IMR-90 (cell line): ENCODE measurements at regions not wholly inside any gene's neighbourhood (a gene's known extent, or its start where the extent isn't known, plus 50 kb on each side); places are given as distances from the start of the nearest gene placed in this dataset.

ENCODE experiments used
- BHLHE40 ChIP-seq: fragments of 150-350 bp; IDR thresholded peaks from 2 replicates; pipeline ENCODE4 v1.6.1; 2016; ENCODE audit warnings: mild to moderate bottlenecking, low read depth, low read length
- CHD1 ChIP-seq: IDR thresholded peaks from 2 replicates; pipeline ENCODE4 v1.6.1; 2012; ENCODE audit warnings: low read depth, low read length, improper control_type of control experiment
- POLR2A ChIP-seq: IDR thresholded peaks from 2 replicates; pipeline ENCODE4 v1.6.1; 2012; ENCODE audit warnings: mild to moderate bottlenecking, low read depth, low read length
- RAD21 ChIP-seq: IDR thresholded peaks from 2 replicates; pipeline ENCODE4 v1.6.1; 2012; ENCODE audit warnings: low read length, improper control_type of control experiment
- RFX5 ChIP-seq: IDR thresholded peaks from 2 replicates; pipeline ENCODE4 v1.8.0; 2012; ENCODE audit warnings: low read depth, mild to moderate bottlenecking, low read length, moderate library complexity
- TF ChIP-seq, protein P1 (sequence below): conservative IDR thresholded peaks from 2 replicates; pipeline ENCODE4 v1.5.1; 2012; ENCODE audit warnings: mild to moderate bottlenecking, low read depth, low read length, improper control_type of control experiment

DNA sequence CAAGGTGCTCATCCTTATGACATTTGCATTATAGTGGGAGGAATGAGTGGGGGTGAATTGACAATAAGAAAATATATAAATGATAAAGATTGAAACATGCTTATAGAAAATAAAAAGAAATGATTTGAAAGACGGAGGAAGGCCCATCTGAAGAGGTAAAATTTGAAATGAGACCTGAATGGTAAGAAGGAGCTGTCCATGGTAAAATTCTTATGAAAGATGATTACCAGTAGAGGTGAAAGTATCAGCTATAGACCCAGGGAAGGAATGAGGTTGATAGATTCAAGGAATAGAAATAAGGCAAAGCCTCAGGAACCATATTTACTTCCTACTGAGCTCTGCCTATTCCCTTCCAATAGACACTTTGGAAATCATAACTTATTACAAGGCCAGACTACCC lies 149.7 kb downstream of the HTR1B start:
- TF ChIP-seq, protein P1, sequence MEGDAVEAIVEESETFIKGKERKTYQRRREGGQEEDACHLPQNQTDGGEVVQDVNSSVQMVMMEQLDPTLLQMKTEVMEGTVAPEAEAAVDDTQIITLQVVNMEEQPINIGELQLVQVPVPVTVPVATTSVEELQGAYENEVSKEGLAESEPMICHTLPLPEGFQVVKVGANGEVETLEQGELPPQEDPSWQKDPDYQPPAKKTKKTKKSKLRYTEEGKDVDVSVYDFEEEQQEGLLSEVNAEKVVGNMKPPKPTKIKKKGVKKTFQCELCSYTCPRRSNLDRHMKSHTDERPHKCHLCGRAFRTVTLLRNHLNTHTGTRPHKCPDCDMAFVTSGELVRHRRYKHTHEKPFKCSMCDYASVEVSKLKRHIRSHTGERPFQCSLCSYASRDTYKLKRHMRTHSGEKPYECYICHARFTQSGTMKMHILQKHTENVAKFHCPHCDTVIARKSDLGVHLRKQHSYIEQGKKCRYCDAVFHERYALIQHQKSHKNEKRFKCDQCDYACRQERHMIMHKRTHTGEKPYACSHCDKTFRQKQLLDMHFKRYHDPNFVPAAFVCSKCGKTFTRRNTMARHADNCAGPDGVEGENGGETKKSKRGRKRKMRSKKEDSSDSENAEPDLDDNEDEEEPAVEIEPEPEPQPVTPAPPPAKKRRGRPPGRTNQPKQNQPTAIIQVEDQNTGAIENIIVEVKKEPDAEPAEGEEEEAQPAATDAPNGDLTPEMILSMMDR = no peak
- TF ChIP-seq RFX5 = no peak
- TF ChIP-seq BHLHE40 = no peak
- no peak for TF ChIP-seq CHD1
- no peak for TF ChIP-seq POLR2A
- no peak for TF ChIP-seq RAD21
